ENCODE measurements at regions not wholly inside any gene's neighbourhood (a gene's known extent, or its start where the extent isn't known, plus 50 kb on each side); places are given as distances from the start of the nearest gene placed in this dataset.

GRCh38 chr7:106418094-106418493 lies 133.3 kb upstream of the NAMPT start:
- no peak for DNase-seq

GRCh38 chr7:106417273-106417902 lies 132.6 kb upstream of the NAMPT start:
- no peak for DNase-seq

GRCh38 chr7:106416430-106416829 lies 131.6 kb upstream of the NAMPT start:
- no peak for DNase-seq

- no peak for DNase-seq
Measured at GRCh38 chr7:106415433-106415832, 130.7 kb upstream of the NAMPT start.

- DNase-seq, result no peak
Measured at GRCh38 chr7:106413446-106413845, 128.7 kb upstream of the NAMPT start.

GRCh38 chr7:106405697-106406141 lies 120.9 kb upstream of the NAMPT start:
- DNase-seq, result no peak

- no peak for DNase-seq
Measured at GRCh38 chr7:106402898-106403297, 118.1 kb upstream of the NAMPT start.

GRCh38 chr7:106400923-106401322 lies 116.1 kb upstream of the NAMPT start:
- DNase-seq, result no peak

GRCh38 chr7:106398786-106399185 lies 114.0 kb upstream of the NAMPT start:
- no peak for DNase-seq

GRCh38 chr7:106397994-106398393 lies 113.2 kb upstream of the NAMPT start:
- DNase-seq, result no peak

- no peak for DNase-seq
Measured at GRCh38 chr7:106394526-106394925, 109.7 kb upstream of the NAMPT start.

GRCh38 chr7:106393564-106394251 lies 108.9 kb upstream of the NAMPT start:
- DNase-seq, result no peak

GRCh38 chr7:106392590-106392989 lies 107.8 kb upstream of the NAMPT start:
- DNase-seq, result no peak

- DNase-seq, result no peak
Measured at GRCh38 chr7:106392144-106392543, 107.4 kb upstream of the NAMPT start.

- no peak for DNase-seq
Measured at GRCh38 chr7:106386958-106387357, 102.2 kb upstream of the NAMPT start.

- DNase-seq, result no peak
Measured at GRCh38 chr7:106384373-106384772, 99.6 kb upstream of the NAMPT start.

- DNase-seq, result no peak
Measured at GRCh38 chr7:106382929-106383328, 98.1 kb upstream of the NAMPT start.

GRCh38 chr7:106382129-106382528 lies 97.3 kb upstream of the NAMPT start:
- DNase-seq, result no peak

GRCh38 chr7:106381252-106381651 lies 96.5 kb upstream of the NAMPT start:
- no peak for DNase-seq

- DNase-seq, result no peak
Measured at GRCh38 chr7:106377847-106378361, 93.1 kb upstream of the NAMPT start.

GRCh38 chr7:106376026-106376799 lies 91.4 kb upstream of the NAMPT start:
- DNase-seq, result no peak

- no peak for DNase-seq
Measured at GRCh38 chr7:106375499-106375898, 90.7 kb upstream of the NAMPT start.

- no peak for DNase-seq
Measured at GRCh38 chr7:106374437-106374836, 89.7 kb upstream of the NAMPT start.

Data from activated CD8-positive, alpha-beta memory T cell treated with anti-CD3 and anti-CD28 coated beads, Interleukin-2, amount 50 U/mL, for 48 hours (primary cell).